IPS-15b (cell line): ENCODE measurements at regions not wholly inside any gene's neighbourhood (a gene's known extent, or its start where the extent isn't known, plus 50 kb on each side); places are given as distances from the start of the nearest gene placed in this dataset.

Experiments used
- H3K27me3 ChIP-seq: one replicate; pipeline ENCODE4 v1.6.1; 2013; ENCODE audit warnings: low read length; ENCODE audit not compliant: control insufficient read depth, insufficient read depth
- H3K36me3 ChIP-seq: one replicate; pipeline ENCODE4 v1.6.1; 2013; ENCODE audit warnings: low read length; ENCODE audit not compliant: control insufficient read depth, insufficient read depth
- H3K4me1 ChIP-seq: one replicate; pipeline ENCODE4 v1.6.1; 2013; ENCODE audit warnings: mild to moderate bottlenecking, low read length; ENCODE audit not compliant: control insufficient read depth, insufficient read depth
- H3K4me3 ChIP-seq: one replicate; pipeline ENCODE4 v1.5.1; 2013; ENCODE audit warnings: low read depth, low read length
- H3K9ac ChIP-seq: one replicate; pipeline ENCODE4 v1.6.1; 2013; ENCODE audit warnings: low read depth, mild to moderate bottlenecking, low read length
- H3K9me3 ChIP-seq: one replicate; pipeline ENCODE4 v1.6.1; 2013; ENCODE audit warnings: mild to moderate bottlenecking, low read length; ENCODE audit not compliant: control insufficient read depth, insufficient read depth

DNA sequence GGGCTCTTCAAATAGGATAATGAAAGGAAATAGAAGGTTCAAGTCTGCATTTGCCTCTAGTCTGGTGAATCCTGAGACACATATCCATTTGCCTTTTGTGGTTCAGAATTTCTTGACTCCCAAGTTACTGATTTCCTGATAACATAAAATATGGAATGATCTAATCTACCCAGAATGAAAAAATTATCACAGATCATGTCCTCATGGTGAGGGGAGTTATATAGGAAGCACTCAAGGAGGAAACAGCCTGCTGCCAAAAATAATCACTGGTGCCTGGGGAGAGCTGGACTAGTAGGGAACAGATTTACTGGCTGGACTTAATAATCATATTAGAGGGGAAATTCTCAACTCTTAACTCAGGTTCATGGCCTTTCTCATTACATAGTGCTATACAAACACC, 95.5 kb upstream of the STK17B start:
- H3K4me3 ChIP-seq = no peak overlapping the region
- no peaks in the 10 kb centered on the region for H3K9me3 ChIP-seq
- H3K36me3 ChIP-seq = no peaks in the 10 kb centered on the region
- H3K27me3 ChIP-seq = no peaks in the 10 kb centered on the region
- H3K4me1 ChIP-seq = no peaks in the 10 kb centered on the region
- no peak overlapping the region for H3K9ac ChIP-seq

DNA sequence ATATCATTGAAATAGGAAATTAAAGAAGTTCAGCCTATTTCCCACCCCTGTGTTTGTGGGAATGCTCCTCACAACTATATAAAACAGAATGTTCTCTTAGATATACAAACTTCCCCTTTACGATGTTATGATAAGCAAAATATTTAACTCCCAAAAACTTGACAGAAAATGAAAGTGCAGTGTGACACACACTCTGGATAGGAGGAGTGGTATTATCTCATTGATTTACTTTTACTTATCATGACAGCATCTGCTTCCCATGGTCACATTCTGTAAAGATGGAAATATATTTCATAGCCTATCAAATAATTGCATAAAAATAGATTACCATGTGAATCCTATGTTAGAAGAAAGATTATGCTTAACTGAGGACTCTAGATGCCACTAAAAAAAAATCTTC, 96.6 kb upstream of the STK17B start:
- no peaks in the 10 kb centered on the region for H3K9me3 ChIP-seq
- H3K36me3 ChIP-seq = no peaks in the 10 kb centered on the region
- H3K4me1 ChIP-seq = no peaks in the 10 kb centered on the region
- H3K4me3 ChIP-seq = no peak overlapping the region
- H3K27me3 ChIP-seq = no peaks in the 10 kb centered on the region
- H3K9ac ChIP-seq = no peak overlapping the region

DNA sequence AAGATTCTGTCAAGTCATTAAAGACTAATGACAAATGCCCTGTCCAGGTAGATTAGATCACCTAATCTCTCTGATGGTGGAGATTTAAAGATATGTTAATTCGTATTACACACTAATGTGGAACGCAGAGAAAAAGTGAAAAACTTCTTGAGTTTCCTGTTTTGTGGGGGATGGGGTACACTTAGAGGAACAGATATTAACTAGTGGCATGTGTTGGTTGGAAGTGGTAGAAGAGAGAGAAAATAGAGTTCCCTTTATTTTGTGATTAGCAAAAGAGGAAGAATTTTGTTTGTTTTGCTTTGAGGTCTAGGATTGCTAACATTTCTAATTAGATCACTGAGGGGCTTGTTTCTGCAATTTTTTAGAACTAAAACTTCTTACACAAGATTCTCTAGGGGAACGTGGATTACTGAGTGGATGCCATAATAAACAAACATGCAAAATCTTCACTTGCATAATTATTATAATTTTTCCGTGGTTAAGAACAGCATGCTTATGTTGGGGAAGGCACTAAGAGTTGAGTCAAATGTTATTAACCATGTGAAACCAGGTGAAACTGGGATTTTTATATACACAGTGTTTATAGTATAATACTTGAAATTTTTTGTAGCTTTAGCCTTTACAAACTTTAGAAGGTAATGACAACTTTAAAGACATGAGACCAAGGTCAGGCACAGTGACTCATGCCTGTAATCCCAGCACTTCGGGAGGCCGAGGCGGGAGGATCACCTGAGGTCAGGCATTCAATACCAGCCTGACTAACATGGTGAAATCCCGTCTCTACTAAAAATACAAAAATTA, 97.4 kb upstream of the STK17B start:
- no peaks in the 10 kb centered on the region for H3K9me3 ChIP-seq
- no peaks in the 10 kb centered on the region for H3K4me1 ChIP-seq
- no peak overlapping the region for H3K4me3 ChIP-seq
- no peaks in the 10 kb centered on the region for H3K27me3 ChIP-seq
- H3K9ac ChIP-seq = no peak overlapping the region
- H3K36me3 ChIP-seq = no peaks in the 10 kb centered on the region

DNA sequence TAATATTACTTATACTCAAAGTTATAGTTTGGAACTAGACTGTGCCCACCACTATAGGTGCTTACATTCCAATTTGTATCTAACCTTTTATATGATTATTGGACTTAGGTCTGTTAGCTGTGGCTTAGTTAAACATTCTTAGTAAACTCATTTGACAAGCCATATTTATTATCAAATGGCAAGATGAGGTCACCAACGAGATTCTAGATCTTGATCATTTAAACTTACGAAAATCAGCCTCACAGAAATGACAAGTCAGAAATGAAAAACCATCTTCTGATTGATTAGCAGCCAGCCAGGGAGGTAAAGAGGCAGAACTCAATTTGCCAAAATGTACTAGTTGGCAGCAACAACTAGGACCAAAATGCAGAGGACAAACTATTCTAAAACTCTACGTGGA, 100.4 kb upstream of the STK17B start:
- Histone ChIP-seq H3K9me3 (no peaks in the 10 kb centered on the region), H3K36me3 (no peaks in the 10 kb centered on the region), H3K4me3 (no peak overlapping the region), H3K4me1 (no peaks in the 10 kb centered on the region), H3K9ac (no peak overlapping the region), H3K27me3 (no peaks in the 10 kb centered on the region)

DNA sequence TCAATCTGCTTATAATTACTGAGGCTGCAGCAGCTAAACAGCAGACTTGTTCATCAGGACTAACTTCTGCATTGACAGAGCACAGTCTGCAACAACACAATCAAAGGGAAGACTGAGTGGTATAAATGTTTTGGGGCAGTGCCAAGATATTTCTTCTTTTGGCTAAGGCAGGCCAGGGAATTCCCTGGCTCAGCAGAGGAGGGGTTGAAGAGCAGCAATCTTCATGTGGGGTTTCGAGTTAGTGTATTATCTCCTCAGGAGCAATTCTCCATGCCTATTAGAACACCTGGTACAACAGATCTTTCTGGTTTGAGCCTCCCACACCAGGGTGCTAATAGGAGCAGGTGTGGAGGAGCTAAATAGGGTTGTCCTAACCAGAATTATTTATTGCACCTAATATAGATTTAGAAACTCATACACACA, 103.0 kb upstream of the STK17B start:
- H3K27me3 ChIP-seq = no peaks in the 10 kb centered on the region
- no peak overlapping the region for H3K9ac ChIP-seq
- no peaks in the 10 kb centered on the region for H3K36me3 ChIP-seq
- H3K9me3 ChIP-seq = no peaks in the 10 kb centered on the region
- no peaks in the 10 kb centered on the region for H3K4me1 ChIP-seq
- H3K4me3 ChIP-seq = no peak overlapping the region

DNA sequence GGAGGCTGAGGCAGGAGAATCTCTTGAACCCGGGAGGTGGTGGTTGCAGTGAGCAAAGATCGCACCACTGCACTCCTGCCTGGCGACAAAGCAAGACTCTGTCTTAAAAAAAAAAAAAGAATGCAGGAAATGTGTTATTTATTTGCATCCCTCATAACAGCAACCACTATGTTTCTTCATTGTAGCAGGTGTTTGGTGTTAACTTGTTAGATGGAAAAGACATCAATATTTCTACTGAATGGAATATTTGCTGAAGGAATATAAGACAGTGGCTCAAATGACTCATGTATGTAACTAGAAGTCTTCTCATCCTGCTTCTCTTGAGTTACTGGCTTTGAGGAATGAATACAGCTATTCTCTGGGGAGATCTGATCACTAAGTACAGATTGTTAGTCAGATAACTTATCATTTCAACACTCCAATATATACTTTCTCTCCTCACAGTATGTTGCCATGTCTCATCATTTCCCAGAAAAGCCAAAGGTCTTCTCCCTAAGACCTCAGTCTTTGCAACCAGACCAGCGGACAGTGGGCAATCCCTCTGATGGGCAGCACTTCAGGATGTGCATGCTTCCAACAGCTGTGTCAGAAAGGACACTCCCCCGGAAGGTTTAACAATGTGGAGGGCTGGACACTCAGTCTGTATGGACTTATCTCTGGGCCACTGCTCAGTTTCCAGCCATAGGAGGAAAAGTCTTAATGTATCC, 104.4 kb upstream of the STK17B start:
- Histone ChIP-seq H3K4me3 (no peak overlapping the region), H3K36me3 (no peaks in the 10 kb centered on the region), H3K9me3 (no peaks in the 10 kb centered on the region), H3K4me1 (no peaks in the 10 kb centered on the region), H3K9ac (no peak overlapping the region), H3K27me3 (no peaks in the 10 kb centered on the region)

DNA sequence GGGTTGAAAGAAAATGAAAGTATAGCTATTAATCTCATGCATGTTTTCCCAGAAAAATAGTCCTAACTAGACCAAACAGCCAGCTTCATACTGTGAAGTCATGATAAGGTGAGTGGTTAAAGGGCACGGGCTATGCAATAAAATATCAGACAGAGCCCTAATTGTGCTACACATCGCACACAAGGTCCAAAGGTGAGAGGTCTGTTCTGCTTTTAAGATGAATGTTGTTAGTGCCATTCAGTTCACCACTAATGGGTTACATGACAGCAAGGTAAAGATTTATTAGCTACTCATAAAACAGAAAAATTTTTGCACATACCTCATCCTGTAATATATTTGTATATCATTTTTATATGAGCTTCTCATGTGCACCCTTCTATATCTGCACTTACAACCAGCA, 105.0 kb upstream of the STK17B start:
- Histone ChIP-seq H3K36me3 (no peaks in the 10 kb centered on the region), H3K27me3 (no peaks in the 10 kb centered on the region), H3K4me1 (no peaks in the 10 kb centered on the region), H3K9me3 (no peaks in the 10 kb centered on the region), H3K4me3 (no peak overlapping the region), H3K9ac (no peak overlapping the region)

DNA sequence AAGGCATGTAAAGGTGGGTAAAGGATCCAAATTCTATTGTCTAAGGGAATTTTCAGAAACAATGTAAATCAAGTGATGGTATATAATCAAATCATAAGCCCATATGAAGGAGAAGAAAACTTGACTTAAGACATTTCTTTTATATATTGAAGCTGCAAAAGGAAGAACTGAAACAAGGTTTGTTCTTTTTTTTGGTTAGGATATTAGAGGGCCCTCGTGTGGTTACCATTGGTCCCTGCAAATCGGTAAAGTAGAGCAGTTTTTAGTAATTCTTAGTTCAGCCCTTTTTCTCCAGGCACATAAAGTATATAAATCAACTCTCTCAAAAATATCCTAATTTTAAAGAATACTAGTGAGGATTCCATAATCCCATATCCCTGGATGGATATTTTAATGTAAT, 105.6 kb upstream of the STK17B start:
- Histone ChIP-seq H3K9me3 (no peaks in the 10 kb centered on the region), H3K27me3 (no peaks in the 10 kb centered on the region), H3K36me3 (no peaks in the 10 kb centered on the region), H3K4me3 (no peak overlapping the region), H3K4me1 (no peaks in the 10 kb centered on the region), H3K9ac (no peak overlapping the region)

DNA sequence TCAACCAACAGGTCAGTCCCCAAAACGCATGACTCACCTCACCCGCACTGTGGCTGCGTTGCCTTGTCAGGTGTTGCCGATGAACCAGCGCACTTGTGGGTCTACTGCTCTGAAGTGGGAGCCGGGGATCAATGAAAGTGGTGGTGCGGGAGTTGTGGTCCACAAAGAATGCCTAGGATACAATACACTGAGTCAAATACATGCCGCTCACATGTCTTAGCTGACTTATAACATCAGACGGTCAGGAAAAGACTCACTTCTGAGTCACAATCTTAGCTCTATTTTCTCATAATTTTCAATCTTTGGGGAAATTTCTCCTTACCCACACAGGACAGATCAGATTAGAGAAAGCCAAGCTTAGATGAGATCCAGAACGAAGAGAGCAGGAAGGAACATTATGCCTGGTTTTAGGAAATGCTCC, 107.1 kb upstream of the STK17B start:
- H3K27me3 ChIP-seq = no peaks in the 10 kb centered on the region
- no peak overlapping the region for H3K9ac ChIP-seq
- no peaks in the 10 kb centered on the region for H3K4me1 ChIP-seq
- H3K36me3 ChIP-seq = no peaks in the 10 kb centered on the region
- no peaks in the 10 kb centered on the region for H3K9me3 ChIP-seq
- no peak overlapping the region for H3K4me3 ChIP-seq

DNA sequence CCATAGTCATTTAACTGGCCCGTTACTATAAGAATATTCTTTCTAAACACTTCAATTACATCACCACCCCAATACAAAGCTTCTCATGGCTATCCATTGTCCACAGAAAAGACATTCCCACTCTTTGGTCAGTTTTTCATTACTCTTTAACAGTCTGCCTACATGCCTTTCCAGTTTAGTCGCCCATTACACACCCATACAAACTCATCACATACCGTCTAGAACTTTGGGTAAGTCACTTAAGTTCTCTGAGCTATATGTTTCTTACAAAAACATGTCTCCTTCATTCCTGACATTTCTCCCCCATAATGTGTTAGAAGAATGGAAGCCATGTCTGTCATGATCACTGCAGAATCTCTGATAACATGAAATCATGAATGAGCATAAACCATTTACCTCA, 108.2 kb upstream of the STK17B start:
- Histone ChIP-seq H3K36me3 (no peaks in the 10 kb centered on the region), H3K4me1 (no peaks in the 10 kb centered on the region), H3K27me3 (no peaks in the 10 kb centered on the region), H3K9ac (no peak overlapping the region), H3K9me3 (no peaks in the 10 kb centered on the region), H3K4me3 (no peak overlapping the region)

DNA sequence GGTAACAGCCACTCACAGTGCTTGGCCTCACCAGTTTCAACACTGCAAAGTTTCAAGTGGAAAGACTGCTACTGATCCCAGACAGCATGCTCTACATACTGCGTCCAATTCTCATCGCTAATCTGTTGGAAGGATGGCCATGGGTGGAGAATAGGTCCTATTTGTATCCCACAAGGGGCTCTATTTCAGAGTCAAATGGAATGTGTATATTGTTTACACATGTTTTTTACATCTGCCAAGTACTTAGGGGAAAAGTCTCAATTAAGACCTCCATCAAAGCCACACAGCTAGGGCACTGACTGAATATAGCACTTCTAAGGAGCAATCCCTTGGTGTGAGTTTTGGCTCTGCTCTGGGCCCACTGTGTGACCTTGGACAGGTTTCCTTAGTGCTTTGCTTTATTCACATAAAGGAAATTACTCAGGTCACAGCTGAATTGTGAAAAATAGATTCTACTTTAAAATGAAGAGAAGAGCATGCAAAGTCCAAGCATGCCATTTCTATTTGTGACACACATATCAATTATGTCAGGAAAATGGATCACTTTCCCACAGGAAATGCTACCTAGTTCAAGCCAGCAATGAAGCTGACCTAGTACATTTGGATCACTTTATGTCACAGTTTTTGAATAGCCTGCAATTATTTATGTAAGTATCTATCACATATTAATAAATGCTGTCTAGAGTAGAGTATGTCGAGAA, 112.9 kb upstream of the STK17B start:
- Histone ChIP-seq H3K4me1 (no peaks in the 10 kb centered on the region), H3K27me3 (no peaks in the 10 kb centered on the region), H3K9ac (no peak overlapping the region), H3K4me3 (no peak overlapping the region), H3K9me3 (no peaks in the 10 kb centered on the region), H3K36me3 (no peaks in the 10 kb centered on the region)
